Lower leg skin (tissue), 3 donors: ENCODE measurements at regions not wholly inside any gene's neighbourhood (a gene's known extent, or its start where the extent isn't known, plus 50 kb on each side); places are given as distances from the start of the nearest gene placed in this dataset.

Experiments used
- CTCF ChIP-seq, 3 donors: fragments of 450-650 bp; IDR thresholded peaks; one replicate each; pipeline ENCODE4 v1.5.1; 2016; ENCODE audit warnings: antibody characterized with exemption in 3 of 3, mild to moderate bottlenecking in 3 of 3, moderate library complexity in 2 of 3
- POLR2A ChIP-seq, 2 donors: fragments of 450-650 bp; IDR thresholded peaks; one replicate each; pipeline ENCODE4 v1.6.1; 2016 to 2017; ENCODE audit warnings: antibody characterized with exemption in 2 of 2, mild to moderate bottlenecking in 1 of 2, moderate library complexity in 1 of 2

- TF ChIP-seq CTCF (IDR thresholded peaks at IDR 0.05) (no peak), POLR2A (IDR thresholded peaks at IDR 0.05) (no peak)
Measured at GRCh38 chr6:54019860-54020259, 91.4 kb upstream of the MLIP start.
